SK-N-SH (cell line): ENCODE measurements at regions not wholly inside any gene's neighbourhood (a gene's known extent, or its start where the extent isn't known, plus 50 kb on each side); places are given as distances from the start of the nearest gene placed in this dataset.

Source experiments
- CTCF ChIA-PET: fragments of 300-600, 350-600 bp; formaldehyde crosslinking; extraction: SDS; loops from one replicate; lab custom pipeline; 2021; lab: Yijun Ruan, JAX
- POLR2A ChIA-PET: fragments of 350-600 bp; sonication (Branson Sonifier 250); formaldehyde crosslinking; extraction: SDS; loops from one replicate; lab custom pipeline; 2020; ENCODE audit warnings: antibody characterized with exemption, inconsistent platforms; lab: Yijun Ruan, JAX
- DNase-seq: peaks from one replicate; pipeline ENCODE4 v3.0.0; 2012
- H2AFZ ChIP-seq: fragments of 200-600 bp; sonication (generic); 2 replicates; pipeline ENCODE4 v1.8.1; 2016; ENCODE audit warnings: antibody characterized with exemption, mild to moderate bottlenecking, low read depth
- H3F3A ChIP-seq: fragments of 200-600 bp; sonication (generic); replicated peaks from 2 replicates; pipeline ENCODE3; 2016; ENCODE audit warnings: antibody characterized with exemption, mild to moderate bottlenecking; ENCODE audit not compliant: insufficient read depth
- H3K27ac ChIP-seq, 2 experiments: fragments of 200-500 bp in 1 of 2; fragments of 200-600 bp in 1 of 2; sonication (Bioruptor generic) in 1 of 2; sonication (generic), shearing (Covaris generic) in 1 of 2; 2 replicates each; pipeline versions ENCODE4 v1.5.1 to v1.6.1; 2014 to 2016; ENCODE audit warnings: low read depth in 2 of 2, inconsistent platforms in 1 of 2, low read length in 1 of 2, mild to moderate bottlenecking in 1 of 2, mixed read lengths in 1 of 2
- H3K27me3 ChIP-seq: fragments of 200-600 bp; sonication (generic), shearing (Covaris generic); 2 replicates; pipeline ENCODE4 v1.6.1; 2016; ENCODE audit warnings: mixed run types; ENCODE audit not compliant: insufficient read depth
- H3K36me3 ChIP-seq, 2 experiments: fragments of 200-500 bp in 1 of 2; fragments of 200-600 bp in 1 of 2; sonication (Bioruptor generic) in 1 of 2; sonication (generic) in 1 of 2; replicated peaks in 1 of 2; 2 replicates each; pipeline versions ENCODE3 to v1.5.1; 2014 to 2016; ENCODE audit warnings: low read length in 1 of 2, mild to moderate bottlenecking in 1 of 2; ENCODE audit not compliant: insufficient read depth in 2 of 2, control insufficient read depth in 1 of 2
- H3K4me1 ChIP-seq, 2 experiments: fragments of 200-500 bp in 1 of 2; fragments of 200-600 bp in 1 of 2; sonication (Bioruptor generic) in 1 of 2; sonication (generic), shearing (Covaris generic) in 1 of 2; 2 replicates each; pipeline versions ENCODE4 v1.5.1 to v1.6.1; 2014 to 2016; ENCODE audit warnings: low read depth in 1 of 2, low read length in 1 of 2, mixed run types in 1 of 2; ENCODE audit not compliant: insufficient read depth in 2 of 2, control insufficient read depth in 1 of 2
- H3K4me2 ChIP-seq: fragments of 200-600 bp; sonication (generic), shearing (Covaris generic); 2 replicates; pipeline ENCODE4 v1.6.1; 2017; ENCODE audit warnings: mixed run types
- H3K4me3 ChIP-seq, 2 experiments: fragments of 200-500 bp in 1 of 2; fragments of 200-600 bp in 1 of 2; sonication (Bioruptor generic) in 1 of 2; sonication (generic), shearing (Covaris generic) in 1 of 2; 2 replicates each; pipeline versions ENCODE4 v1.5.1 to v1.8.1; 2014 to 2016; ENCODE audit warnings: low read depth in 2 of 2, inconsistent platforms in 1 of 2, low read length in 1 of 2, mild to moderate bottlenecking in 1 of 2, mixed read lengths in 1 of 2, moderate library complexity in 1 of 2
- H3K79me2 ChIP-seq: fragments of 200-600 bp; sonication (generic); 2 replicates; pipeline ENCODE4 v1.8.1; 2017; ENCODE audit warnings: mild to moderate bottlenecking; ENCODE audit not compliant: insufficient read depth
- H3K9ac ChIP-seq: fragments of 200-600 bp; sonication (generic); 2 replicates; pipeline ENCODE4 v1.6.1; 2017; ENCODE audit warnings: mixed run types
- H3K9me2 ChIP-seq: fragments of 200-600 bp; sonication (generic); 2 replicates; pipeline ENCODE4 v1.6.1; 2017; ENCODE audit warnings: mixed run types
- H3K9me3 ChIP-seq: fragments of 200-600 bp; sonication (generic); 2 replicates; pipeline ENCODE4 v1.6.1; 2017; ENCODE audit warnings: mixed run types, mild to moderate bottlenecking, moderate library complexity
- H4K20me1 ChIP-seq: fragments of 200-600 bp; sonication (generic); 2 replicates; pipeline ENCODE4 v1.6.1; 2017; ENCODE audit warnings: mild to moderate bottlenecking, mixed run types; ENCODE audit not compliant: insufficient read depth
- CHD2 ChIP-seq: fragments of 150-350 bp; IDR thresholded peaks from 2 replicates; pipeline ENCODE4 v1.6.1; 2018; ENCODE audit warnings: low read length; ENCODE audit not compliant: partially characterized antibody
- ELF1 ChIP-seq: IDR thresholded peaks from 2 replicates; pipeline ENCODE4 v1.4.0; 2012
- EZH2phosphoT487 ChIP-seq: fragments of 200-600 bp; sonication (generic); IDR thresholded peaks from 2 replicates; pipeline ENCODE4 v1.6.1; 2017; ENCODE audit warnings: low read depth, mixed run types, mild to moderate bottlenecking, antibody characterized with exemption, moderate library complexity, borderline replicate concordance
- FOSL2 ChIP-seq: IDR thresholded peaks from 2 replicates; pipeline ENCODE4 v1.4.0; 2012; ENCODE audit warnings: low read depth, mild to moderate bottlenecking, moderate library complexity, borderline replicate concordance
- FOXJ3 ChIP-seq: sonication (generic); formaldehyde crosslinking; IDR thresholded peaks from 2 replicates; pipeline ENCODE4 v1.5.1; 2020; ENCODE audit warnings: mild to moderate bottlenecking, missing genetic modification reagents
- FOXM1 ChIP-seq: IDR thresholded peaks from 2 replicates; pipeline ENCODE4 v1.4.0; 2012; ENCODE audit warnings: low read depth, mild to moderate bottlenecking
- GABPA ChIP-seq: IDR thresholded peaks from 2 replicates; pipeline ENCODE4 v1.4.0; 2012; ENCODE audit warnings: low read depth, mild to moderate bottlenecking
- GATA2 ChIP-seq: sonication (generic); formaldehyde crosslinking; IDR thresholded peaks from 2 replicates; pipeline ENCODE4 v1.5.0; 2020; ENCODE audit warnings: mild to moderate bottlenecking, missing genetic modification reagents
- MEF2A ChIP-seq: IDR thresholded peaks from 2 replicates; pipeline ENCODE4 v1.4.0; 2012; ENCODE audit warnings: low read depth, borderline replicate concordance
- MXI1 ChIP-seq: IDR thresholded peaks from 2 replicates; pipeline ENCODE4 v1.6.1; 2012; ENCODE audit warnings: mild to moderate bottlenecking, low read depth, low read length, improper control_type of control experiment
- NFIC ChIP-seq: IDR thresholded peaks from 2 replicates; pipeline ENCODE4 v1.4.0; 2012; ENCODE audit warnings: borderline replicate concordance
- POLR2AphosphoS5 ChIP-seq: IDR thresholded peaks from 2 replicates; pipeline ENCODE4 v1.6.1; 2012; ENCODE audit warnings: low read depth, low read length
- RAD21 ChIP-seq: IDR thresholded peaks from 2 replicates; pipeline ENCODE4 v1.6.1; 2012; ENCODE audit warnings: mild to moderate bottlenecking, low read length
- RCOR1 ChIP-seq: fragments of 150-350 bp; IDR thresholded peaks from 2 replicates; pipeline ENCODE4 v1.6.1; 2017; ENCODE audit warnings: antibody characterized with exemption, low read length
- RFX5 ChIP-seq: IDR thresholded peaks from 2 replicates; pipeline ENCODE4 v1.6.1; 2012; ENCODE audit warnings: mild to moderate bottlenecking, improper control_type of control experiment, low read length
- RXRA ChIP-seq: IDR thresholded peaks from 2 replicates; pipeline ENCODE4 v1.4.0; 2012; ENCODE audit warnings: low read depth, mild to moderate bottlenecking, borderline replicate concordance
- SIN3A ChIP-seq: IDR thresholded peaks from 2 replicates; pipeline ENCODE4 v1.6.1; 2012; ENCODE audit warnings: low read depth, mild to moderate bottlenecking, low read length, moderate library complexity, borderline replicate concordance
- SMC3 ChIP-seq: IDR thresholded peaks from 2 replicates; pipeline ENCODE4 v1.6.1; 2012; ENCODE audit warnings: low read depth, low read length, improper control_type of control experiment
- TAF1 ChIP-seq: IDR thresholded peaks from 2 replicates; pipeline ENCODE4 v1.6.1; 2012; ENCODE audit warnings: low read depth, mild to moderate bottlenecking, low read length, moderate library complexity, borderline replicate concordance
- TCF12 ChIP-seq: IDR thresholded peaks from 2 replicates; pipeline ENCODE4 v1.4.0; 2012
- TEAD4 ChIP-seq: IDR thresholded peaks from 2 replicates; pipeline ENCODE4 v1.4.0; 2012; ENCODE audit warnings: mild to moderate bottlenecking, borderline replicate concordance; ENCODE audit not compliant: insufficient read depth
- YY1 ChIP-seq: IDR thresholded peaks from 2 replicates; pipeline ENCODE4 v1.4.0; 2012; ENCODE audit warnings: low read depth, mild to moderate bottlenecking
- WGBS: methylation state at CpG from one replicate; pipeline ENCODE4 v1.1.6; 2017; ENCODE audit warnings: low lambda C conversion rate; 5-methylcytosine and 5-hydroxymethylcytosine counted together
- TF ChIP-seq, protein P1 (sequence below): IDR thresholded peaks from 2 replicates; pipeline ENCODE4 v1.6.1; 2012; ENCODE audit warnings: mild to moderate bottlenecking, low read depth, low read length, moderate library complexity
- TF ChIP-seq, protein P2 (sequence below): IDR thresholded peaks from 2 replicates; pipeline ENCODE4 v1.4.0; 2012; ENCODE audit warnings: low read depth
- TF ChIP-seq, protein P3 (sequence below): fragments of 200-600 bp; sonication (generic); IDR thresholded peaks from 2 replicates; pipeline ENCODE4 v1.6.1; 2017; ENCODE audit warnings: antibody characterized with exemption, mild to moderate bottlenecking, moderate library complexity
- TF ChIP-seq, protein P4 (sequence below): fragments of 150-350 bp; IDR thresholded peaks from 2 replicates; pipeline ENCODE4 v1.6.1; 2017; ENCODE audit warnings: antibody characterized with exemption, low read length, low read depth, borderline replicate concordance
- TF ChIP-seq, protein P5 (sequence below): fragments of 150-350 bp; IDR thresholded peaks from 2 replicates; pipeline ENCODE4 v1.6.1; 2016; ENCODE audit warnings: mild to moderate bottlenecking, low read depth, low read length

DNA sequence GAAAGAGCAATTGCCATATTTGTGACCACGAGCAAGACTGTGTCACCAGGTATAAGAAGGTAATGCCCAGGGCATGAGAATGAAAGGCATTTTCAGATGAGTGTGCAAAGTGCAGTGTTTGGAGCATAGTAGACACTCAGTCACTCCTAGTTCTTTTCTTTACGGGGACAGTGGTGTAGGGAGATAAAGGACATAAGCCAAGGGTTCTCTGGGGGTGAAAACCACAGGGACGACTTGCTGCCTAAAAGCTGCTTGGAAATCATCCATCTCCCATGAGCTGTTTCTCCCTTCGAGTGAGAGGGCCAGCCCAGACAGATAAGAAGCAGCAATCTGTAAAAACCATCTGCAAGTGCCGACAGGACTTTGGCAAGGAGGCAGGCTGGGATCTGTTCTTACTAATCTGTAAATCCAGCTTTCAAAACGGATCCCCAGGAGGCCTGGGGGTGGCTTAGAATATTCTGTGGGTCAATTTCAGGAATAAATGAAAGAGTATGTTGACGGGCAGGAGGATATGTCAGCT lies 221.6 kb downstream of the LPIN1 start:
- Histone ChIP-seq H3K4me2 (no peak overlapping the region), H3K4me1 (peaks cover 0 to 12% of the 10 kb centered on the region in 2 experiments; a peak in 2 of 4 replicates), H3K36me3 (no peaks in the 10 kb centered on the region), H3K79me2 (no peaks in the 10 kb centered on the region), H4K20me1 (no peaks in the 10 kb centered on the region), H3F3A (no peaks in the 10 kb centered on the region), H2AFZ (no peak overlapping the region), H3K9me3 (0 out of 2 replicates have a peak, but pooled peaks cover 4% of the 10 kb centered on the region), H3K27me3 (no peaks in the 10 kb centered on the region), H3K9me2 (no peaks in the 10 kb centered on the region), H3K9ac (no peak overlapping the region), H3K4me3 (no peak overlapping the region), H3K27ac (0 out of 4 replicates have a peak overlapping the region, but pooled peaks of 1 of the 2 experiments have one; percentile 19)
- POLR2A ChIA-PET = interaction anchor here (0.5 kb wide), 1 partner anchor 750 kb away, joined by 3 read pairs; no protein-coding TSS in a partner anchor
- 14% methylated on average over 7 of the region's 7 CpGs for WGBS
- CTCF ChIA-PET = interaction anchor here (1.0 to 4.0 kb wide), 4 partner anchors 12 to 1039 kb away, joined by 4 to 30 read pairs (median 4); no protein-coding TSS in a partner anchor
- DNase-seq = peak; percentile 46
- TF ChIP-seq, protein P1, sequence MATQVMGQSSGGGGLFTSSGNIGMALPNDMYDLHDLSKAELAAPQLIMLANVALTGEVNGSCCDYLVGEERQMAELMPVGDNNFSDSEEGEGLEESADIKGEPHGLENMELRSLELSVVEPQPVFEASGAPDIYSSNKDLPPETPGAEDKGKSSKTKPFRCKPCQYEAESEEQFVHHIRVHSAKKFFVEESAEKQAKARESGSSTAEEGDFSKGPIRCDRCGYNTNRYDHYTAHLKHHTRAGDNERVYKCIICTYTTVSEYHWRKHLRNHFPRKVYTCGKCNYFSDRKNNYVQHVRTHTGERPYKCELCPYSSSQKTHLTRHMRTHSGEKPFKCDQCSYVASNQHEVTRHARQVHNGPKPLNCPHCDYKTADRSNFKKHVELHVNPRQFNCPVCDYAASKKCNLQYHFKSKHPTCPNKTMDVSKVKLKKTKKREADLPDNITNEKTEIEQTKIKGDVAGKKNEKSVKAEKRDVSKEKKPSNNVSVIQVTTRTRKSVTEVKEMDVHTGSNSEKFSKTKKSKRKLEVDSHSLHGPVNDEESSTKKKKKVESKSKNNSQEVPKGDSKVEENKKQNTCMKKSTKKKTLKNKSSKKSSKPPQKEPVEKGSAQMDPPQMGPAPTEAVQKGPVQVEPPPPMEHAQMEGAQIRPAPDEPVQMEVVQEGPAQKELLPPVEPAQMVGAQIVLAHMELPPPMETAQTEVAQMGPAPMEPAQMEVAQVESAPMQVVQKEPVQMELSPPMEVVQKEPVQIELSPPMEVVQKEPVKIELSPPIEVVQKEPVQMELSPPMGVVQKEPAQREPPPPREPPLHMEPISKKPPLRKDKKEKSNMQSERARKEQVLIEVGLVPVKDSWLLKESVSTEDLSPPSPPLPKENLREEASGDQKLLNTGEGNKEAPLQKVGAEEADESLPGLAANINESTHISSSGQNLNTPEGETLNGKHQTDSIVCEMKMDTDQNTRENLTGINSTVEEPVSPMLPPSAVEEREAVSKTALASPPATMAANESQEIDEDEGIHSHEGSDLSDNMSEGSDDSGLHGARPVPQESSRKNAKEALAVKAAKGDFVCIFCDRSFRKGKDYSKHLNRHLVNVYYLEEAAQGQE = peak; percentile 56; the same call in 1 of the 2 replicates
- TF ChIP-seq, protein P2, sequence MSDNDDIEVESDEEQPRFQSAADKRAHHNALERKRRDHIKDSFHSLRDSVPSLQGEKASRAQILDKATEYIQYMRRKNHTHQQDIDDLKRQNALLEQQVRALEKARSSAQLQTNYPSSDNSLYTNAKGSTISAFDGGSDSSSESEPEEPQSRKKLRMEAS = no peak; the same call in 1 of the 2 replicates
- TF ChIP-seq FOXM1 = 0 out of 2 replicates have a peak, but pooled peaks have one; percentile 40
- TF ChIP-seq MXI1 = no peak
- TF ChIP-seq, protein P3, sequence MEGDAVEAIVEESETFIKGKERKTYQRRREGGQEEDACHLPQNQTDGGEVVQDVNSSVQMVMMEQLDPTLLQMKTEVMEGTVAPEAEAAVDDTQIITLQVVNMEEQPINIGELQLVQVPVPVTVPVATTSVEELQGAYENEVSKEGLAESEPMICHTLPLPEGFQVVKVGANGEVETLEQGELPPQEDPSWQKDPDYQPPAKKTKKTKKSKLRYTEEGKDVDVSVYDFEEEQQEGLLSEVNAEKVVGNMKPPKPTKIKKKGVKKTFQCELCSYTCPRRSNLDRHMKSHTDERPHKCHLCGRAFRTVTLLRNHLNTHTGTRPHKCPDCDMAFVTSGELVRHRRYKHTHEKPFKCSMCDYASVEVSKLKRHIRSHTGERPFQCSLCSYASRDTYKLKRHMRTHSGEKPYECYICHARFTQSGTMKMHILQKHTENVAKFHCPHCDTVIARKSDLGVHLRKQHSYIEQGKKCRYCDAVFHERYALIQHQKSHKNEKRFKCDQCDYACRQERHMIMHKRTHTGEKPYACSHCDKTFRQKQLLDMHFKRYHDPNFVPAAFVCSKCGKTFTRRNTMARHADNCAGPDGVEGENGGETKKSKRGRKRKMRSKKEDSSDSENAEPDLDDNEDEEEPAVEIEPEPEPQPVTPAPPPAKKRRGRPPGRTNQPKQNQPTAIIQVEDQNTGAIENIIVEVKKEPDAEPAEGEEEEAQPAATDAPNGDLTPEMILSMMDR = no peak
- TF ChIP-seq RXRA = peak; percentile 64; the same call in 1 of the 2 replicates
- TF ChIP-seq, protein P4, sequence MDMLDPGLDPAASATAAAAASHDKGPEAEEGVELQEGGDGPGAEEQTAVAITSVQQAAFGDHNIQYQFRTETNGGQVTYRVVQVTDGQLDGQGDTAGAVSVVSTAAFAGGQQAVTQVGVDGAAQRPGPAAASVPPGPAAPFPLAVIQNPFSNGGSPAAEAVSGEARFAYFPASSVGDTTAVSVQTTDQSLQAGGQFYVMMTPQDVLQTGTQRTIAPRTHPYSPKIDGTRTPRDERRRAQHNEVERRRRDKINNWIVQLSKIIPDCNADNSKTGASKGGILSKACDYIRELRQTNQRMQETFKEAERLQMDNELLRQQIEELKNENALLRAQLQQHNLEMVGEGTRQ = no peak
- 0 out of 2 replicates have a peak, but pooled peaks have one; percentile 43 for TF ChIP-seq FOXJ3
- TF ChIP-seq SIN3A = peak; percentile 57; the same call in 1 of the 2 replicates
- TF ChIP-seq FOSL2 = peak; percentile 32; the same call in 1 of the 2 replicates
- peak; percentile 94 for TF ChIP-seq GATA2
- peak; percentile 100 for TF ChIP-seq NFIC
- TF ChIP-seq YY1 = no peak
- no peak for TF ChIP-seq EZH2phosphoT487
- no peak for TF ChIP-seq ELF1
- TF ChIP-seq TCF12 = peak; percentile 98
- TF ChIP-seq RFX5 = no peak
- TF ChIP-seq TAF1 = no peak
- TF ChIP-seq, protein P5, sequence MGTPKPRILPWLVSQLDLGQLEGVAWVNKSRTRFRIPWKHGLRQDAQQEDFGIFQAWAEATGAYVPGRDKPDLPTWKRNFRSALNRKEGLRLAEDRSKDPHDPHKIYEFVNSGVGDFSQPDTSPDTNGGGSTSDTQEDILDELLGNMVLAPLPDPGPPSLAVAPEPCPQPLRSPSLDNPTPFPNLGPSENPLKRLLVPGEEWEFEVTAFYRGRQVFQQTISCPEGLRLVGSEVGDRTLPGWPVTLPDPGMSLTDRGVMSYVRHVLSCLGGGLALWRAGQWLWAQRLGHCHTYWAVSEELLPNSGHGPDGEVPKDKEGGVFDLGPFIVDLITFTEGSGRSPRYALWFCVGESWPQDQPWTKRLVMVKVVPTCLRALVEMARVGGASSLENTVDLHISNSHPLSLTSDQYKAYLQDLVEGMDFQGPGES = no peak
- TF ChIP-seq POLR2AphosphoS5 = peak; percentile 94
- no peak for TF ChIP-seq MEF2A
- peak; percentile 71 for TF ChIP-seq RCOR1
- no peak for TF ChIP-seq GABPA
- peak; percentile 92 for TF ChIP-seq TEAD4
- no peak for TF ChIP-seq CHD2
- no peak; the same call in 1 of the 2 replicates for TF ChIP-seq RAD21
- no peak for TF ChIP-seq SMC3
